Fibroblast of villous mesenchyme (primary cell): ENCODE measurements at regions not wholly inside any gene's neighbourhood (a gene's known extent, or its start where the extent isn't known, plus 50 kb on each side); places are given as distances from the start of the nearest gene placed in this dataset.

ENCODE experiments used
- DNase-seq: peaks from one replicate; pipeline ENCODE4 v3.0.0-alpha.2; 2010; ENCODE audit warnings: low read depth
- H3K4me3 ChIP-seq: 2 replicates; pipeline ENCODE4 v1.5.1; 2011; ENCODE audit warnings: low read depth, mild to moderate bottlenecking, low read length
- TF ChIP-seq, protein P1 (sequence below): IDR thresholded peaks from 2 replicates; pipeline ENCODE4 v1.5.1; 2012; ENCODE audit warnings: low read depth, mild to moderate bottlenecking, low read length; ENCODE audit not compliant: insufficient read depth

DNA sequence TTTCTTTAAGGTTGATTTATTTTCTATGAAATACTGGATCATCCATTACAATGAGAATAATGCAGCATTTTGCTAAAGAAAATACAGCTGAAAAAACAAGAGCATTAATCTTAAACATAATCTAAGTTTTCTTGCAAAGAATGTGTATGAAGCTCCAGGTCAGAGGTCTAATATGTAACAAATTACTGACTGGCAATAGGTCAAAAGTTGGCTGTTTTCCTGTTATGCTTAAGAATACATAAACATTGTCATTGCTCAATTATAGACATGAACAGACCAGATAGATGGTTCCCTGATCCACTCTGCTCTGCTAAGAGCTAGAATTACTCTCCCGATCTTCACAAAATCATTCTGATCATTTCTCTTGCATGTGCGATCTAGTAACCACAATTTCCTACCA, 718.6 kb downstream of the PDHA2 start:
- no peak for DNase-seq
- TF ChIP-seq, protein P1, sequence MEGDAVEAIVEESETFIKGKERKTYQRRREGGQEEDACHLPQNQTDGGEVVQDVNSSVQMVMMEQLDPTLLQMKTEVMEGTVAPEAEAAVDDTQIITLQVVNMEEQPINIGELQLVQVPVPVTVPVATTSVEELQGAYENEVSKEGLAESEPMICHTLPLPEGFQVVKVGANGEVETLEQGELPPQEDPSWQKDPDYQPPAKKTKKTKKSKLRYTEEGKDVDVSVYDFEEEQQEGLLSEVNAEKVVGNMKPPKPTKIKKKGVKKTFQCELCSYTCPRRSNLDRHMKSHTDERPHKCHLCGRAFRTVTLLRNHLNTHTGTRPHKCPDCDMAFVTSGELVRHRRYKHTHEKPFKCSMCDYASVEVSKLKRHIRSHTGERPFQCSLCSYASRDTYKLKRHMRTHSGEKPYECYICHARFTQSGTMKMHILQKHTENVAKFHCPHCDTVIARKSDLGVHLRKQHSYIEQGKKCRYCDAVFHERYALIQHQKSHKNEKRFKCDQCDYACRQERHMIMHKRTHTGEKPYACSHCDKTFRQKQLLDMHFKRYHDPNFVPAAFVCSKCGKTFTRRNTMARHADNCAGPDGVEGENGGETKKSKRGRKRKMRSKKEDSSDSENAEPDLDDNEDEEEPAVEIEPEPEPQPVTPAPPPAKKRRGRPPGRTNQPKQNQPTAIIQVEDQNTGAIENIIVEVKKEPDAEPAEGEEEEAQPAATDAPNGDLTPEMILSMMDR, result no peak
- H3K4me3 ChIP-seq, result no peak overlapping the region

DNA sequence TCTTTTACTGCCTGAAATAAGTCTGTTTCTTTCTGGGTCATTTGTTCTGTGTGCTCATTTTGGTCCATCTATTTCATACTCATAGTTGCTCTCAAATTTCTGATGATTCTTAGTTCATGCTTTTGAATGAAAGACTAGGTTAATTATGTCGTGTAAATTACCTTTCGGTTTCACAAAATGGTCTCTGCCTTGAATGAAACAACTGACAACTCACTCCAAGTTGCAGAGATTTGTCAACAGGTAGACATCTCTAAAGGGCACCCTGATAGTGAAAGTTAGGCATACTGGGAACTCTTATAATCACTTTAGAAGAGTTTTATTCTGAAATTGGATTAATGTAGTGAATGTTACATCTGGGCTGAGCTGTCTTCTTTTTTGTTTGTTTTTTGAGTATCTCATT, 726.9 kb downstream of the PDHA2 start:
- H3K4me3 ChIP-seq, result no peak overlapping the region
- TF ChIP-seq, protein P1, result no peak
- DNase-seq, result no peak

DNA sequence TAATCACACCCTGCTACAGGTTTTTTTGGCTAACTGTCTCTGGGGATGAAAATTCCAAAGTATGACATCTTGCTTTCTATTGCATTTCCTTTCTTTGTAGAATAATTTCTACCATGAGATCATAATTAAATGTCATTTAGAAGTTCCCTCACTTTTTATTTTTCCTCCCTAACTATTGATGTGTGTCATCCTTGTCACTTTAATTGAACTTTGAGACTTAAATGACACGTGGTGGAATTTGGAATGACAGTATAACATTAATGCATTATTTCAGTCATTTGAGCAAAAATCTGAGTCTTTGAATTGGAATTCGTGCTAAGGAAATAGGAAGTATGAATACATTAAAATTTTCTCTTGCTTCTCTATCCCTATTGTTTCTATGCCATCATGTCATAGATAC, 745.4 kb downstream of the PDHA2 start:
- TF ChIP-seq, protein P1, result no peak
- H3K4me3 ChIP-seq, result no peak overlapping the region
- DNase-seq, result no peak

DNA sequence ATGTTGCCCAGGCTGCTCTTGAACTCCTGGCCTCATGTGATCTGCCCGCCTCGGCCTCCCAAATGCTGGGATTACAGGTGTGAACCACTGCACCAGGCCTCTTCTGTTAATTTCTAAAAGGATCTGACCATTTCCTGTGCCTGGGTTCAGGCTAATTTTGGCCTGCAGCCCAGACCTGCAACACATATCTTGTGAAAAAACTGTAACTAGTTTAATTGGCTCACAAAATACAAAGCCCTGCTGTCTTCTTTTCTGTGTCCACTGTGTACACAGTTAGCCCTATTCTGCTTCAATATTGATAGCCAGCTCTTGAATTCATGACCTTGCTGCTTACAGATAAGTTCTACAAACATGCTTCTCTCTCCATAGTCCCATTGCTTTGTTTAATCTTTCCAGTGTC, 753.5 kb downstream of the PDHA2 start:
- no peak overlapping the region for H3K4me3 ChIP-seq
- TF ChIP-seq, protein P1, result no peak
- DNase-seq, result no peak

DNA sequence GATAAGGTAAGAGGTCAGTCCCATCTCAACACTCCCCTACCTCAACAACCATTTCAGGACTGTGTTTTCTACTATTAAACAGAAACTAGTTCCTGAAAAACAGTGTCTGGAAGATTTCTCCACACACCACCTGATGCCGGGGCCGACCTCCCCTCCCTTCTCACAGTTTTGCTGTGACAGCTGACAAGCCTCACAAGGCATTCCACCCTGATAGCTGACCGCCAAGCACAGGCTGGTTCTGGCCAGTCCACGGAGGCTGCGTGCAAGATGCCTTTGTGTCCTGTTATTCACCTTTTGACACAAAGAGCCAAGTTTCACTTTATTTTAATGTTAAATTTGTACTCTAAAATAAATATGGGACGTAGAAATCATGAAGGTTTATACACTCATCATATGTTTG, 758.6 kb downstream of the PDHA2 start:
- H3K4me3 ChIP-seq, result no peak overlapping the region
- TF ChIP-seq, protein P1, result no peak
- no peak for DNase-seq

DNA sequence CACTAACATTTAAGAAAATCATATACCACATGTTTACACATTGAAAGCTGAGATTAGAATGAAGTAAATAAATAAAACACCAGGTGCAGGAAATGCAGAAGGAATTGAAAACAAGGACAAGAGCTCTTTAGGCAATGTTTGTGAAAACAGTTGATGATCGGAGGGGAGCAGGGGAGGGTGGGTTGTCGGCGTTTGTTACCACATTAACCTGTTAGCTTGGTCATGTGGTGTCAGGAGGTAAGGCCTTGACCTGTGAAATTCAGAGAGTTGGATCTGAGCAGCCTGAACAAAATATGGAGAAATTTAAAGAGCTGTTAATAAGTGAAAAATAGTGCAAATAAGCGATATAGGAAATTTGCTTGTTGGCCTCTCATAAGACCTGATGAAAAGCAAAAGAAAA, 759.9 kb downstream of the PDHA2 start:
- no peak overlapping the region for H3K4me3 ChIP-seq
- TF ChIP-seq, protein P1, result no peak
- no peak for DNase-seq

DNA sequence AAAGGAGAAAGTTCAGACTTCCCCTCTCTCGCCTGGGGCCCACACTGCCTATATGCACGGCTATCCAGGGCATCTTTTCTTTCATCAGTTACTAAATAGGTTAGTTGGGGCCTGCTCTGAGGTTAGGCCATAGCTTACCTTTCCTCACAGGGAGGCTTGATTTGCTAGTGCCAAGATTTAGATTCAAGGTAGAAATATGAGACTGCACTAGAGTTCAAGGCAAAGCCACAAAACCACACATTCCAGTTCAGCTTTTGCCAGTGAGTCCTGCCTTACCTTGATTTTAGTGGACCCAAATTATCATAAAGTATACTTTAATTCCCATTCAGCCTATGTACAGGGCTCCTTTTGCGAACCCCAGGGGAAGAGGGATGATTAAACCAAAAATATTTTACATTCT, 762.8 kb downstream of the PDHA2 start:
- TF ChIP-seq, protein P1, result no peak

More for the DNA sequence above, 762.8 kb downstream of the PDHA2 start:
- H3K4me3 ChIP-seq, result no peak overlapping the region
- no peak for DNase-seq
